ENCODE measurements at regions not wholly inside any gene's neighbourhood (a gene's known extent, or its start where the extent isn't known, plus 50 kb on each side); places are given as distances from the start of the nearest gene placed in this dataset.

- no peak overlapping the region for H3K4me3 ChIP-seq
- no peak for DNase-seq
- H3K9me3 ChIP-seq, result no peaks in the 10 kb centered on the region
- no peaks in the 10 kb centered on the region for H3K27me3 ChIP-seq
- TF ChIP-seq, protein P1, sequence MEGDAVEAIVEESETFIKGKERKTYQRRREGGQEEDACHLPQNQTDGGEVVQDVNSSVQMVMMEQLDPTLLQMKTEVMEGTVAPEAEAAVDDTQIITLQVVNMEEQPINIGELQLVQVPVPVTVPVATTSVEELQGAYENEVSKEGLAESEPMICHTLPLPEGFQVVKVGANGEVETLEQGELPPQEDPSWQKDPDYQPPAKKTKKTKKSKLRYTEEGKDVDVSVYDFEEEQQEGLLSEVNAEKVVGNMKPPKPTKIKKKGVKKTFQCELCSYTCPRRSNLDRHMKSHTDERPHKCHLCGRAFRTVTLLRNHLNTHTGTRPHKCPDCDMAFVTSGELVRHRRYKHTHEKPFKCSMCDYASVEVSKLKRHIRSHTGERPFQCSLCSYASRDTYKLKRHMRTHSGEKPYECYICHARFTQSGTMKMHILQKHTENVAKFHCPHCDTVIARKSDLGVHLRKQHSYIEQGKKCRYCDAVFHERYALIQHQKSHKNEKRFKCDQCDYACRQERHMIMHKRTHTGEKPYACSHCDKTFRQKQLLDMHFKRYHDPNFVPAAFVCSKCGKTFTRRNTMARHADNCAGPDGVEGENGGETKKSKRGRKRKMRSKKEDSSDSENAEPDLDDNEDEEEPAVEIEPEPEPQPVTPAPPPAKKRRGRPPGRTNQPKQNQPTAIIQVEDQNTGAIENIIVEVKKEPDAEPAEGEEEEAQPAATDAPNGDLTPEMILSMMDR (IDR thresholded peaks at IDR 0.05), result no peak
- no peak overlapping the region for H3K27ac ChIP-seq
- no peak for ATAC-seq
- H3K36me3 ChIP-seq, result no peaks in the 10 kb centered on the region
- H3K4me1 ChIP-seq, result no peaks in the 10 kb centered on the region
- intact Hi-C loops (cut with DNase I), result no loop called here
These were observed 265.5 kb downstream of the RPRM start for GRCh38 chr2:153213022-153213421.

GRCh38 chr2:153197402-153198386, 280.9 kb downstream of the RPRM start:
- Histone ChIP-seq H3K9me3 (peaks cover 0 to 29% of the 10 kb centered on the region in 2 donors), H3K4me1 (no peaks in the 10 kb centered on the region), H3K27me3 (no peaks in the 10 kb centered on the region), H3K36me3 (no peaks in the 10 kb centered on the region), H3K4me3 (no peak overlapping the region), H3K27ac (no peak overlapping the region)
- ATAC-seq (no peak), DNase-seq (peak in 1 of 4 donors; percentile 36)
- intact Hi-C loops (cut with DNase I), result no loop called here
- TF ChIP-seq, protein P1 (IDR thresholded peaks at IDR 0.05), result no peak

DNA sequence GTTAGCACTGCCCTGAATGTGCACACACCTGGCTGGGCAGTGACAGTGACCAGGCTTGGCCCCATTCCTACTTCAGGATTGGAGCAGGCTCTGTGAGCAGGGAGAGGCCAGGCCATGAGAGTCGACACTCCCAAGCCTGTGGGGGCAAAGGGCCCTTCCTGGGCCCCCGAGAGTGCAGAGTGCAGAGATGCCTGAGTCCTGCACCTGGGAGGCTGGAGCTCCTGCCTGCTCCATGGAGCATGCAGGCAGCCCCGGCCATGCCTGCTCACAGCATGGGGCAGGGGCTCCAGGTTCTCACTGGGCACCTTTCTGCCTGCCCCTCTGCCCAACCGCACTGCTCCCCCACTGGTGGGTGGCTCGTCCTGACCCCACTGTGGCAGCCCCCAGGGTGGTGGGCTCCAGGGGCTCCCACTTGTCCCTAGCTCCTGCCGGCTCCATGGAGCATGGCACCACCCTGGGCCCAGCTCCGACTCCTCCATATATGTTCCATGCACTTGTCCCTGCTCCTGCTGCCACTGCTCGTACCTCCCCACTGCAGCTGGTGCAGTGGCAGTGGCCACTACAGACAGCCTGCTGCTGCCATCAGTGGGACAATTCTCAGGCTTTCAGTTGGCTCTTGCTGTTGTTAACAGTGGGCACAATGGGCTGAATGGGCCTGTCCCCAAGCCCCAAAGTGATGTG, 282.0 kb downstream of the RPRM start:
- ATAC-seq, result no peak
- no peaks in the 10 kb centered on the region for H3K4me1 ChIP-seq
- peak in 1 of 4 donors; percentile 57 for DNase-seq
- H3K27me3 ChIP-seq, result no peaks in the 10 kb centered on the region
- no peaks in the 10 kb centered on the region for H3K36me3 ChIP-seq
- intact Hi-C loops (cut with DNase I), result no loop called here
- peaks cover 0 to 29% of the 10 kb centered on the region in 2 donors for H3K9me3 ChIP-seq
- H3K4me3 ChIP-seq, result no peak overlapping the region
- no peak overlapping the region for H3K27ac ChIP-seq
- TF ChIP-seq, protein P1 (IDR thresholded peaks at IDR 0.05), result no peak

DNA sequence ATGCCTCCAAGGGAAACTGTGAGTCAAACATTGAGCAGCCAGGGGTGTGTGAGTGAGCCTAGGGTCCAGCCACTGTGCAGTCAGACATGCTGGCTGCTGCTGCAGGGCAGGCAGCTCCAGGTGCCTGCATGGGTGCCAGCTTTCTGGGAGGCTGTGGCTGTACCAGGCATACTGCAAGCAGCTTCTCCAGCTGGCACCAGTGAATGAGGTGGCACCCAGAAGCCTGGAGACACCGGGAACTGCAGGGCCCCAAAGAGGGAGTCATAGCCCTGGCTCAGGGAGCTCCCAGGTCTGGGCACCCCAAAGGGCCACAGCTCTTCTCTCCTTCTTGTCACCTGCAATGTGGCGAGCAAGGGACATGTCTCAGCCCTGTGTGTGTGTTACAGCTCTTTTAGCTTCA, 283.2 kb downstream of the RPRM start:
- Histone ChIP-seq H3K27me3 (no peaks in the 10 kb centered on the region), H3K27ac (no peak overlapping the region), H3K4me3 (no peak overlapping the region), H3K4me1 (no peaks in the 10 kb centered on the region), H3K36me3 (no peaks in the 10 kb centered on the region), H3K9me3 (peaks cover 0 to 29% of the 10 kb centered on the region in 2 donors)
- ATAC-seq, result no peak
- intact Hi-C loops (cut with DNase I), result no loop called here
- TF ChIP-seq, protein P1 (IDR thresholded peaks at IDR 0.05), result no peak
- peak in 1 of 4 donors; percentile 34 for DNase-seq
